ENCODE measurements at regions not wholly inside any gene's neighbourhood (a gene's known extent, or its start where the extent isn't known, plus 50 kb on each side); places are given as distances from the start of the nearest gene placed in this dataset.

- no peak overlapping the region for H3K4me3 ChIP-seq (ENCODE audit: low read length)
- peaks cover 4% of the 10 kb centered on the region for H3K9me3 ChIP-seq (ENCODE audit: control insufficient read depth, low read length)
- no peaks in the 10 kb centered on the region for H3K27me3 Mint-ChIP-seq (ENCODE audit: insufficient read depth)
- no peak overlapping the region for H3K27ac Mint-ChIP-seq
- DNase-seq: no peak
- H3K9me3 Mint-ChIP-seq: peaks cover 6% of the 10 kb centered on the region
- no peaks in the 10 kb centered on the region for H3K4me1 Mint-ChIP-seq
- no peak overlapping the region for H3K9ac ChIP-seq (ENCODE audit: extremely low read depth, low read length, poor library complexity, severe bottlenecking)
- H3K36me3 ChIP-seq (ENCODE audit: control insufficient read depth, insufficient read depth, low read length): no peaks in the 10 kb centered on the region
- no peaks in the 10 kb centered on the region for H3K36me3 Mint-ChIP-seq (ENCODE audit: low read depth)
- no peaks in the 10 kb centered on the region for H3K27me3 ChIP-seq (ENCODE audit: control insufficient read depth, insufficient read depth, low read length, poor library complexity, severe bottlenecking)
- no peak overlapping the region for H3K4me3 Mint-ChIP-seq
- no peaks in the 10 kb centered on the region for H3K4me1 ChIP-seq (ENCODE audit: control insufficient read depth, insufficient read depth, low read length)
- 88% methylated on average over 1 of the region's 1 CpG; no CpG with 5 or more reads in 1 of the 2 experiments for whole genome bisulfite sequencing, 2 experiments (ENCODE audit: insufficient coverage in 1 of 2, insufficient read length in 1 of 2)
- no peak overlapping the region for H3K27ac ChIP-seq (ENCODE audit: low read depth, low read length)
- no peak for TF ChIP-seq CTCF (conservative IDR thresholded peaks at IDR 0.05)
These were observed 1246.0 kb upstream of the CITED2 start for GRCh38 chr6:140620496-140620895.

- Mint-ChIP-seq H3K4me3 (no peak overlapping the region), H3K27me3 (ENCODE audit: insufficient read depth) (no peaks in the 10 kb centered on the region), H3K4me1 (no peaks in the 10 kb centered on the region), H3K9me3 (peaks cover 1% of the 10 kb centered on the region), H3K36me3 (ENCODE audit: low read depth) (no peaks in the 10 kb centered on the region), H3K27ac (no peak overlapping the region)
- Histone ChIP-seq H3K9me3 (ENCODE audit: control insufficient read depth, low read length) (no peaks in the 10 kb centered on the region), H3K27me3 (ENCODE audit: control insufficient read depth, insufficient read depth, low read length, poor library complexity, severe bottlenecking) (no peaks in the 10 kb centered on the region), H3K4me3 (ENCODE audit: low read length) (no peak overlapping the region), H3K27ac (ENCODE audit: low read depth, low read length) (peak overlapping the region; percentile 61), H3K9ac (ENCODE audit: extremely low read depth, low read length, poor library complexity, severe bottlenecking) (no peak overlapping the region), H3K4me1 (ENCODE audit: control insufficient read depth, insufficient read depth, low read length) (no peaks in the 10 kb centered on the region), H3K36me3 (ENCODE audit: control insufficient read depth, insufficient read depth, low read length) (no peaks in the 10 kb centered on the region)
- no peak for TF ChIP-seq CTCF (conservative IDR thresholded peaks at IDR 0.05)
- 83 to 88% methylated on average over 2 of the region's 2 CpGs for WGBS, 2 experiments (ENCODE audit: insufficient coverage in 1 of 2, insufficient read length in 1 of 2)
- no peak for DNase-seq
These were observed 1235.5 kb upstream of the CITED2 start for GRCh38 chr6:140609956-140610355.

DNA sequence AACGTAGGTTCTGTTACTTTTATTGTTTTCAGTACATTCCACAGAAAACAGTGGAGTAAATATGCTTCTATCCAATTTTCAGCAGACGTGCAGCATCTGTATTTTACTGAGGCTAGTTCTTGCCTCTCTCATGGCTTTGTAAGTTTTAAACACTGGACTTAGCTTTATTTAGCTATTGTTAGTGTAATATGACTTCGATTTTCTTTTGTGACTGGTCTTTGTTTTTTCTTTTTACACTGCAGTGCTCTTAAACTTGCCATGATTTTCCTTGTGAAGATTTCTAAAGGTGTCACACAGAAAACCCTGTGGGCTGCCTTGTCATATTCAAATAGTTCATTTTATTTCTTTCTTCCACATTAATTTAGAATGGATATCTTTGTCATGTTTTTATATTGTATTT lies 1234.9 kb upstream of the CITED2 start:
- Mint-ChIP-seq H3K4me3 (no peak overlapping the region), H3K27me3 (ENCODE audit: insufficient read depth) (no peaks in the 10 kb centered on the region), H3K4me1 (no peaks in the 10 kb centered on the region), H3K9me3 (peaks cover 1% of the 10 kb centered on the region), H3K36me3 (ENCODE audit: low read depth) (no peaks in the 10 kb centered on the region), H3K27ac (no peak overlapping the region)
- no peak for TF ChIP-seq CTCF (conservative IDR thresholded peaks at IDR 0.05)
- no peaks in the 10 kb centered on the region for H3K9me3 ChIP-seq (ENCODE audit: control insufficient read depth, low read length)
- H3K27ac ChIP-seq (ENCODE audit: low read depth, low read length): no peak overlapping the region
- 86 to 91% methylated on average over 1 to 3 of the region's 3 CpGs for WGBS, 2 experiments (ENCODE audit: insufficient coverage in 1 of 2, insufficient read length in 1 of 2)
- H3K4me3 ChIP-seq (ENCODE audit: low read length): no peak overlapping the region
- no peaks in the 10 kb centered on the region for H3K4me1 ChIP-seq (ENCODE audit: control insufficient read depth, insufficient read depth, low read length)
- no peaks in the 10 kb centered on the region for H3K36me3 ChIP-seq (ENCODE audit: control insufficient read depth, insufficient read depth, low read length)
- H3K9ac ChIP-seq (ENCODE audit: extremely low read depth, low read length, poor library complexity, severe bottlenecking): no peak overlapping the region
- H3K27me3 ChIP-seq (ENCODE audit: control insufficient read depth, insufficient read depth, low read length, poor library complexity, severe bottlenecking): no peaks in the 10 kb centered on the region
- no peak for DNase-seq

All from endodermal cell (in vitro differentiated cells).